NCI-H1436 (cell line): ENCODE measurements at regions not wholly inside any gene's neighbourhood (a gene's known extent, or its start where the extent isn't known, plus 50 kb on each side); places are given as distances from the start of the nearest gene placed in this dataset.
A peak's percentile ranks its signal among the peaks of the same experiment; 100 is the strongest.
"Not testable (repeated sequence)": the region's sequence is repeated elsewhere in the genome, so short reads cannot be mapped to it uniquely, and the experiment has no call there.

Experiments
- DNase-seq: peaks from one replicate; lab custom pipeline; 2025; lab: John Stamatoyannopoulos, UW

DNA sequence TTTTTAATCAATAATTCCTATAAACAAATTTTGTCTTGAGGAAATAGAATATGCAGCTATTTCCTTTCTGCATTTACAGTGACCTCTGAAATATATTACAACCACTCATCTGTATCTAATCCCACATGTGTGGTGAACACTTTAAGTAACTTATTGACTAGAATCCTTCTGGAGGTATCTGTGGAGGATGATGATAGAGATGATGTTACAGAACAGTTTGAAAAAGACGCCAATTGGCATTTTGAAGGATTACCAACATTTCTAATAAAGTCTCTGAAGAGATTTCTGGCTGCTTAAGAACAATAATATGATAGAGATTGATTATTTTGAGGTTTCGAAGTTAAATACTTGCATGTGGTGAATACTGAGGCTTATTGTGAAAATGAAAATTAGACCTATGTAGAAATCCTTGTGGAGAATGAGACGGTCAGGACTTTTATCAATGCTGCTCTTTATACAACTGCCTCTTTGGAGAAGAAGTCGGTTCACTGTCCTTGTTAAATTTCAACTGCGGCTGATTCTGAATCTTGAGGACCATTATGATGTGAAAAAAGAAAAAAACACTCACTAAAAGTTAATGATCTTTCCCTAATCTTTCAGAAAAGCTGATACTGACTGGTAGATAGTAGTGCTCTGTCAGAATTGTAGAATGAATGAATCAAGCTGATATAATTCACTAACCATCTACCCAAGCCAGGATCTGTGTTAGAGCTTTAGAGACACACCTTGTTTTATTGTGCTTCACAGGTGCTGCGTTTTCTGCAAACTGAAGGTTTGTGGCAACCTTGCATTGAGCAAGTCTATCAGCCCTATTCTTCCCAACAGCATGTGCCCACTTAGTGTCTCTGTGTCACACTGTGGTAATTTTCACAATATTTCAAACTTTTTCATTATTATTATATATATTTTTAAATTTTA, 204.7 kb downstream of the SPRY1 start:
- DNase-seq = no peak

DNA sequence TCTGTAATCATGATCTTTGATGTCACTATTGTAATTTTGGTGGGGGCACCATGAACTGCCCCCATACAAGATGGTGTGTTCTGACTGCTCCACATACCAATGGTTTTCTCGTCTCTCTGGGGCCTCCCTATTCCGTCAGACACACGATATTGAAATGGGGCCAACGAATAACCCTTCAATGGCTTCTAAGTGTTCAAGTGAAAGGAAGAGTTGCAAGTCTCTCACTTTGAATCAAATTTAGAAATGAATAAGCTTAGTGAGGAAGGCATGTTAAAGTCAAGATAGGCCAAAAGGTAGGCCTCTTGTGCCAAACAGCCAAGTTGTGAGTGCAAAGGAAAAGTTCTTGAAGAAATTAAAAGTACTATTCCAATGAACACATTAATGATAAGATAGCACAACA, 205.4 kb downstream of the SPRY1 start:
- no peak for DNase-seq

DNA sequence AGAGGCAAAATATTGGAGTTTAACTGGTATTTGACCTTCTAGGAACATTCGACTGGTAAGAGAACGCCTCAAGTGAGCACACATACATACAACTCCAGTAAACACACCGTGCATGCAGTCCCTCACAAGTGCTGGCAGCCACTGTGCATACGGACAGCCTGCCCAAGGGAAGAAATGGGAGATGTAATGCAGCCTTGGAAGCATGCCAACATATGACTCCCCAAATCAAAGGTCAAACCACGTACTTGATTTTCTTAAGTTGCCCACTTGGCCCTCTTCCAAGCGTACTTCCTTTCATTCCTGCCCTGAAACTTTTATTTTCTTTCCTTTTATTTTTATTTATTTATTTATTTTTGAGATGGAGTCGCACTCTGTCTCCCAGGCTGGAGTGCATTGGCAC, 206.6 kb downstream of the SPRY1 start:
- DNase-seq = no peak

DNA sequence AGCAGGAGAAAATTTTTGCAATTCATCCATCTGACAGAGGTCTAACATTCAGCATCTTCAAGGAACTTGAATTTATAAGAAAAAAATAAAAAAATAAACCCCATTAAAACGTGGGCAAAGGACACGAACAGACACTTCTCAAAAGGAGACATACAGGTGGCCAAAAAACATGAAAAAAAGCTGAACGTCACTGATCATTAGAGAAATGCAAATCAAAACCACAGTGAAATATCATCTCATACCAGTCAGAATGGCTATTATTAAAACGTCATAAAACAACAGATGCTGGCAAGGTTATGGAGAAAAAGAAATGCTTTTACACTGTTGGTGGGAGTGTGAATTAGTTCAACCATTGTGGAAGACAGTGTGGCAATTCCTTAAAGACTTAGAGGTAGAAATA, 209.2 kb downstream of the SPRY1 start:
- DNase-seq = not testable (repeated sequence)

DNA sequence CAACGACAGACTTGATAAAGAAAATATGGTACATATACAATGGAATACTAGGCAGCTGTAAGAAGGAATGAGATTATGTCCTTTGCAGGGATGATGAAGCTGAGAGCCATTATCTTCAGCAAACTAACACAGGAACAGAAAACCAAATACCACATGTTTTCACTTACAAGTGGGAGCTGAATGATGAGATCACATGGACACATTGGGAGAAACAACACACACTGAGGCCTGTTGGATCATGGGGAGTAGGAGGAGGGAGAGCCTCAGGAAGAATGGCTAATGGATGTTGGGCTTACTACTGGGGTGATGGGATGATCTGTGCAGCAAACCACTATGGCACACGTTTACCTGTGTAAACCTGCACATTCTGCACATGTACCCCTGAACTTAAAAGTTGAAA, 209.7 kb downstream of the SPRY1 start:
- no peak for DNase-seq

DNA sequence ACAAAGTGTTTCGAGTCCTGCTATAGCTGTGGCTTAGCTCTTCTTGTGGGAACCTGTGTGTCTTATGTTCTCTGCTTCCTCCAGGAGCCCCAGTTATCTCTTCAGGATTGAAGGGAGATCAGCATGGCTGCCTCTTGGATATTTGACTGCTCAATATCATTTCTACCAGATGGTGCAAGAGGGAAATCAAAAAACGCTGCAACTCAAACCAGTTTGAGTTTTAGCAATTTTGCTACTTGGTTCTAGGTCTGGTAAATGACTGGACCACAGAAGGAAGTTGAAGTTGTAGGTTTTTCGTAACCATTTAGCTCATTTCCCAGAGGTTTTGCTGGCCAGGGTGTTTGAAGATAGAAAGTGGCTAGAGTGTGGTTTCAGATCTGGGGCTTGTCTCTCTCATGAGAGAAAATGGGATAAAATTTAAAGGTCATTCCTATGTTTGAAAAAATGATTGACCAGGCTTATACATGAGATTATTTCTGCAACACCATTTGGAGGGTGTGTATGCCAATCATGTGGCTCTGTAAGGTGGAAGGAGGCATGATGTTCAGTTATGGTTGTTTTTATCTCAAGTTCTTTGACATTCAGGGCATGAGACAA, 210.4 kb downstream of the SPRY1 start:
- no peak for DNase-seq

DNA sequence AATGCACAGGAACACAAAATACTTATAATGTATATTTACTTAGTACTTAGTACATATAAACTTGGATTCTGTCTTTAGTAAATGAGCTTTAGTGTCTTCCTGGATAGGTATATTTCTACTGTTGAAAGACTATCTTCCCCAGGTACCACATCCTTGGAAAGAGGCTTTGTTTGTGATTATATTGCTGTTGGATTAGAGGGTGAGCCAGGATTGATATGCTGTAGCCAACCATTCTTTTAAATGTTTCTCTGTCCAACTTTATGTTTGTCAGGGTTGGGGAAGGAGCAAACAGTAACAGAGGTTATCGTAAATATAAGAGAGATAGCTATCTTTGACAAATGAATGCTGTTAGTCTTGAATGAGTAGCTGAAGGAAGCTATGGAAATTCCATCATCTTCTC, 213.2 kb downstream of the SPRY1 start:
- DNase-seq = no peak

DNA sequence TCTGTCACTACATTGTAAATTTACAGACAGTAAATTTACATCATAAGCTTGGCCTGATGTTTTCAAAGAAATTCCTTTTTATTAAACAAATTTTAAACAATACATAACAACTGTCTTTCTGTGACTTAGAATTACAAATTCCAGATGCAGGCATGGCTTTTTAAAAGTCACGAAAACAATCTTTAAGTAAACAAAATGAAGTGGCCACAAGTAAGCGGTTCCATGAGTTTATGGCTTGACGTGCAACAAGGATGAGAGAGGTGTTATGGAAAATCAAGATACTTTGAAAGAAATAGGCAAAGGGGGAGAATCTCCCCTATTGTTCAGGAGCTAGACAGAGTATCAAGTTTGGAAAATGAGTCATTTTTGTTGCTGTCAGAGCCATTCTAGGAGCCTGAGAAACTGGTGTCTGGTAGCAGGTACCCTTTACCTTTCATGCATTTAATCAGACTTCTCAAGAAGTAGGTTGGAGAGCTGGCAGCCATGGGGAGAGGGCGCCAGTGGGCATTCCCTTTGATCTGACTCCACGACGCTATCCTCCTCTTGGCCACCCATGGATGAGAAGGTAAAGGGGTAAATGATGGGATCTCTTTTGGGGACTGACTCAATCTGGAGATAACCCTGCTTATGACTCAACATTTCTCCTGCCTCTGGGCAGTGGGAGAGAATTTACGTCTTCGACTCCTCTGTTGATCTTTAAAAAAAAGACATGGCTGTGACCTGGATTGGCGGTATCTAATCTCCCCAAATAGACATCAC, 217.2 kb downstream of the SPRY1 start:
- no peak for DNase-seq

DNA sequence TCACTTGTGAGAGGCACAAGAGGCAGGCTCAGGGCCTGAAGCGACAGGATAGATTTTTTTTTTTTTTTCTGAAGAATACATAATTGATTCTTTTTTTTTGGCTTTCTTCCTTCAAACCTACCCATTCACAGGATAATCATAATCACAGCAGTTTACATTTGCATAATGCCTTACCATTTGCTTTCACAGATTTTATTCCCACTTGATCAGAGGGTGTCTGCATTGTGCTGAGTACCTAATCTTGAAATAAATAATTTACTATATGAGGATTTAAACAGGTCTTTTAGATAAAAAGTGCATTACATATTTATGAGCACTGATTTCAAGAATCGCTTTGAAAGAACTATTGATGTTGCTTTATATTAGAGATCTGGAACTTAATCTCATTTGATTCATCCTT, 219.3 kb downstream of the SPRY1 start:
- DNase-seq = peak; percentile 12

DNA sequence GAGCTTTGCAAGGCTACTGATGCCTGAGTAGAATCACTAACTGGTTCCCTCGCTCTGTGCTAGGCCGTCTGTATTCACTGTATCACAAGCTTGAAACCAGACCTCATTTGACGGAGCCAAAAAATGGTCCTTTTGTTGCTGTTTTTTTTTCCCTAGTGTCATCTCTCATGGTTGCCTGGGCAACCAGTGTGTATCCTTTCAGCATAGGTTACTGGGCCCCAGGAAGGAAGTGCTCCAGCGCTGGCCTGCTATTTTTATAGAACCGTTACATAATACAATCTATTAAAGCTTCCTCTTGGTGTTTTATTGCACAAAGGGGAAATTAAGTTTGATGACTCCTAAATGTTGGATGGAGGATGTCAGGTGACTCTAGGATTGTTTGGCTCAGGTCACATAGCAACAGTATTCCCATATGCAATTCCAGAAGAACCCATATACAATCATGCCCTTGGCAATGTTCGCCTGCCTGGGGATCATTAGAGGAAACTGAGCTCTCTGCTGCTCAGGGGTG, 220.4 kb downstream of the SPRY1 start:
- DNase-seq = peak; percentile 83

DNA sequence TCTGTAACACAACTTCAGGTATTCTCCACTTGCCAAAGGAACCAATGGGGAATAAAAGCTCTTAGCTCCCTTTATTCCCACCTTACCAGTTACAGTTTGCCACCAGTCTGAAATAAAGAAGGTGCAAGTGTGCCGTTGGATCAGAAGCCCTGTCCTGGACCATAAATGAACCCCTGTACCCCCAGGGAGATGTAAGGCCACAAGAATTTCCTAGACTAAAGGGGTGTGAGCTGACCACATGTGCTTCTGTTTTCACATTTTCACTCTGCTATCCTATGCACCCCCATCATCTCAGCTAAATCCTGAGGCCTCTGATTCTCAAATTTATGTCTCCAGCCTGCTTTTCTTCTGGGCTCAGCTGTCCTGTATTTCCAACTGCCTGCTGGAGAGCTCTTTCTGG, 221.2 kb downstream of the SPRY1 start:
- DNase-seq = no peak

DNA sequence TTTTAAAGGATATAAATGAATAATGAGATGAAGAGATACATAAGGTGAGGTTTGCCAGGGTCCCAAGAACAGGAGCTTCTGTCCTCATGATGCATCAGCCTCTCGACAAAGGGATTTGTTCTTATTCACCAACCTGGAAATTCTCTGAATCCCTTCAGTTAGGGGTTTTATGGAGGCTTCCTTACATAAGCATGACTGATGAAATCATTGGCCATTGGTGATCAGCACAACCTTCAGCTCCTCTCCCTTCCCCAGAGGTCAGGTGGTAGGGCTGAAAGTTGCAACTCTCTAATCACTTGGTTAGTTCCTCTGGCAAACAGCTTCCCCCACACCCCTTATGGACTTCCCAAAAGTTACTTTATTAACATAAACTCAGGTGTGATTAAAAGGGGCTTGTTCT, 222.0 kb downstream of the SPRY1 start:
- no peak for DNase-seq

DNA sequence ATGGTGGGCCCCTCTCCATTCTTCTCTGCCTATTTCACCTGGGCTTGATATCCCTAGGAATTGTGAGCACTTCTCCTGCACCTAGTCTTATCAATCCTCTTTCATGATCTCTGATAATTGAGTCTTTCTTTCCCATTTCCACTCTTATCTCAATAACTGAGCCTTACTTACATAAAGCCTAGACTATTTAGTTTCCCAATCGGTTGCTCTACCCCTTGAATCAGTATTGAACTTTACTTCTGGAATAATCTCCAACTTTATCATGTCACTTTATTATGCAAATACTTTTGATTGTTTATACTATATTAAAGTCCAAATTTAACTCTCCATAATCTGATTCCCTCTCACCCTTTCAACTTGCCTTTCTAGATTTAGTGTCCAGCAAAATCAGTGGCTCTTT, 222.7 kb downstream of the SPRY1 start:
- DNase-seq = no peak

DNA sequence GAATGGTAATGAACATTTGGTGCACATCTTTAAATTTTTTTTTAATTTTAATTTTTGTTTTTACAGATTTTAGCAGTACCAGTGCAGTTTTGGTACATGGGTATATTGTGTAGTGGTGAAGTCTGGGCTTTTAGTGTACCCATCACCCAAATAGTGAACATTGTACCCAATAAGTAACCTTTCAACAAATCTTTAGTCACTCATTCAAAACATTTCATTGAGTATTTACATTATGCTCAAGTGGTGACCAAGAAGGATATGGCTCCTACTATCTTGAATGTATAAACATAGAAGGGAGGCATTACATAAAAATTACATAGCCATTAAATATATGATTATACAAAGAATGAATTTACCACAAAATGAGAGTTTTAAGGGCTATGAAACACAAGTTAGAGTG, 223.3 kb downstream of the SPRY1 start:
- no peak for DNase-seq

DNA sequence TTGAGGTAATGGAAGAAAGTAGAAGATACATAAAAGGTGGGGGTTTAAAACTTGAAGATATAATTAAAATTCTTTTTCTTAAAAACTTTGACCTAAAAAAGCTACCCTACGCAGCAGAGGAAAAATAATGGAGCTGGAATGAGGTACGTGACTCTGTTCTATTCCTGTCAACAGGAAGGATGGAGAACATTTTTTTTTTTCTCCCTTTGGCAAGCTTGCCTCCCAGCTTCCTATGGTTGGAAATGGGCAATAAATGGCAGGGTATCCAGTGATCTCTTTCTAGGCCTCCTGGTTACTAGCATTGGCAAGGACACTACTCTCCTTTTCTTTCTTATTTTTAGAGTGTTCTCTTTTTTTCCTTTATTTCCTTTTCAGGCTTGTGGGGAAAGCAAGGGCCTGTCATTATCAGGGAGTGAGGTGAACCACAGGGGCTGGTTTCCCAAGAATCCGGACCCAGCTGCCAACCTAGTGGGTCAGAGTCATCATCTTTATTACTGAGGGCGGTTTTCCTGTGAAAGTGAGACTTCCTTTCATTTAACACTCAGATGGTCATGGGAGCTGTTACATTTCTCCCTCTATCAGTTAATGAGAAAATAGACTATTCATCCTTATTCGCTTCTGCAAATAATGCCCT, 224.6 kb downstream of the SPRY1 start:
- no peak for DNase-seq

DNA sequence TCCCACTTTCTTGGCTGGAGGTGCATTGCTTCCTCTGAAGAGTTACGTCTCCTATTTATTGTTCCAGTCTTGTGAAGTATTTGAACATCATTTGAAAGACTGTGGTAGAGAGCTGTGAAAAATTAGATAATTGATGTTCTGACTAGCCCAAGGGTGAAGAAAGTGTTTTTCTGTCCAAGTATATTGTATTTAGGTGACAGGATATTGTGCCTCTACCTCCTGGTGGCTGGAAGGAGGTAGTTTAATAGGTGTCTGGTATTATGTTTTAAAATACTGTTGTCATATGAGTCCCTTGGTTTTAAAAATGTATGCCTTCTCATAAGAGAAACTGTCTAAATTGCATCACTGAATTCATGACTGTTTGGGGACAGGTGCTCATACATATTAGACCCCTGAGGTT, 226.0 kb downstream of the SPRY1 start:
- DNase-seq = no peak

DNA sequence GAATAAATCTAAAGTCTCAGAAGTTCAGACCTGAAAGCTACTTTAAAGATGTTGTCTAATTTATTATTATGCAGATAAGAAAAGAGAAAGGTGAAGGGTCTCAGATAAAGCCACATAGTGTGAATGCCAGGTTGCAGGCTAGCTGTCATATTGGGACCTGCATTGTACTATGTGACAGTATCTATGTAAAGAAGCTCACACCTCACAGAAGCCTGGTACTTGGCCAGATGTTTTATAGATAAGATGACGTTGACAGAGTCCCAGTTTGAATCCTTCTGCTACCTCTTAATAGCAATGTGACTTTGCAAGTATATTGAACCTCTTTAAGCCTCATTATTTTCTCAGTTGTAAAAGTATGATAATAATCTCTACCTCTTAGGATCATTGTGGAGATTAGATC, 227.0 kb downstream of the SPRY1 start:
- DNase-seq = no peak

DNA sequence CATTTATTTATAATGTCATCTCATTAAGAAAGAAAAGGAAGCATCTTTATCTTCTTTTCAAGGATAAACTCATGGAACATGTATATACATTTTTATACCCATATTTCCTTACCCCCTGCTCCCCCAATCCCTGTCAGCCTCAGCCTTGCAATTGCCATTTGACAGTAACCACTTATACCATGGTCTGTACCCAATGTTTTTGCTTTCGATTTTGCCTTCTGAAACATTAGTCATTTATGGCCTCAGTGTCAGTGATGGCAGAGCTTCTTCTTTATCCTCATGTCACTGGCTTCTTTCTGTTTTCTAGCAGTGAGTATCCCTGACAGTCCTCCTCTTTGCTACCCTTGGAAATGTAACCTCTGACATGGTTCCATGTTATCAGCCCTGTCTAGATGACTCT, 228.4 kb downstream of the SPRY1 start:
- DNase-seq = no peak

DNA sequence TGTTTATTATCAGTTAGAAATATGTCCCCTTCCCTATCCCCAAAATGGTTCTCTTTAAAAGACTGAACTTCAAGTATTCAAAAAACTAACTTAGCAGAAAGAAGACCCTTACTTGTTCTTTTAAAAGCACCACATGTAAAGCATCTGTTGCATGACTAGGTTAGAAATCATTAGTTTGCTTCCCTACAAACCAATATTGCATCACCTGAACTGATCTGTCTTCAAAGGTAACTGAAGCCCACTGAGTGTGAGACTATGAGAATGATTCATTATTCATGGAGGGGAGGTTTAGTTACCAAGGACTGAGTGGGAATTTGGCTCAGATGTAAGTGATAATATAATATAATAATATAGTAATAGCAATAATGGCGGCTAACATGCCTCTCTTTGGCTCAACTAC, 231.7 kb downstream of the SPRY1 start:
- DNase-seq = no peak

DNA sequence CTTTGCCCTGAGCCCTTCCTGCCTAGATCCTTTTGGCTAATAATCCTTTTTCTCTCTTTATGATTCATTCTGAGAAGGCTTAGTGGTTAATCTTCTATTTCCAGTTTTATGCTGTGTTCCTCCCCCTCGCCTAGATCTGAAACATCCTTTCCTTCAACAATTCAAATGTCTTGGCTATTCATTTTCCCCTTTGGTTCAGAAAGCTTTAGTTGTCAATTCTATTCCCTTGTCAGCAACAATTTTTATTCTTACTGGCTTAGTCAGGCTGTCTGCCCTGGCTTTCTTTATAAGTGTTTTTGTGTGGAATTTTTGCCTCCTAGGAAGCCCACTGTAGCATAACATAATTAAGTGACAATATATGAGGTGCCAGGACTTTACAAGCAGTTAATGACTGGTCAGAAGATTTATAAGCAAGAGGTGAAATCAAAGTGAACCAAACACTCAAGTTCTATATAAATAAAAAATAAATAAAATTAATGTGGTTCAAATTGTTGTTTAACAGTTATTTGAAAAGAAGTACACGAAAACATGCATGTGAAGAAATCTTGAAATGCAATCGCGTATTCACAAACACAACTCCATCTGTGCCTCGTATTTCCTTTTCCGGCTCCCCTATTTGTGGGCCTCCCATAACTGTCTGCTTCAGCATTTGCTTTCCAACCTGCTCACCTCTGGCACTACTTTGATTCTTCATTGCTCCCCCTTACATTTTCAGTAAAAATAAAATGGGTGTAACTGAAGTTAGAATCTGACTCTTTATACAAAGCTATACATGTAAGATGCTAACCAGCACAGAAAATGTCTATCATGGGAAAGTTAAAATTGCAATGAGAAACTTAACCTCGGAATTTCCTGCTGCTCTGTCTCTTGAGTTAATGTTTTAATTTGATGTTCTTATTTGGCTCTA, 235.4 kb downstream of the SPRY1 start:
- no peak for DNase-seq

DNA sequence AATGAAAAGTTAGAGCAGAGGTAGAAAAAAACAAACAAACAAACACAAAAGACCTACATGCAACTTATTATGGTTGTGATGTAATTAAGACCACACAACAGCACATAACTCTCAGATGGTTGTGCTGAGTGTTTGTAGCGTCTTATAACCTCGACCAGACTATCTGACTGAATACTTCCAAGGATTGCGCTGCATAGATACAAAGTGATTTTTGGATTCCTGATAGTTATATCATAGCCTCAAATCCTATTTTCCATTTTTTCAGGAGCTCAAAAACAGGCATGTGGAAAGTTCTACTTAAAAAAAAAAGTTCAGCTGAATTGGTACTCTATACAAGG, 236.1 kb downstream of the SPRY1 start:
- no peak for DNase-seq
